Stomach (tissue), 8 donors: ENCODE measurements at regions not wholly inside any gene's neighbourhood (a gene's known extent, or its start where the extent isn't known, plus 50 kb on each side); places are given as distances from the start of the nearest gene placed in this dataset.

ENCODE experiments used
- DNase-seq, 2 donors: peaks; one replicate each; pipeline versions ENCODE4 v3.0.0 to v3.0.0-alpha.2; 2013 to 2019
- H3K27ac ChIP-seq, 5 donors: fragments of 200-600 bp in 4 of 5; sonication (generic) in 4 of 5; one replicate each; pipeline ENCODE4 v1.5.1; 2013 to 2019; ENCODE audit warnings: mild to moderate bottlenecking in 1 of 5, moderate library complexity in 1 of 5
- H3K27me3 ChIP-seq, 3 donors: fragments of 200-600 bp; sonication (generic); one replicate each; pipeline ENCODE4 v1.5.1; 2017 to 2019; ENCODE audit warnings: mixed run types in 1 of 3
- H3K36me3 ChIP-seq, 4 donors: fragments of 200-600 bp; sonication (generic); 1 replicate in 3 of 4; 2 replicates in 1 of 4; pipeline ENCODE4 v1.5.1; 2016 to 2019
- H3K4me1 ChIP-seq, 4 donors: fragments of 200-600 bp; sonication (generic); one replicate each; pipeline ENCODE4 v1.5.1; 2016 to 2019
- H3K4me3 ChIP-seq, 4 donors: fragments of 200-600 bp; sonication (generic) in 3 of 4; one replicate each; pipeline ENCODE4 v1.5.1; 2016 to 2019; ENCODE audit warnings: mild to moderate bottlenecking in 1 of 4
- H3K9me3 ChIP-seq, 4 donors: fragments of 200-600 bp; sonication (generic); one replicate each; pipeline ENCODE4 v1.5.1; 2016 to 2019
- CTCF ChIP-seq, 7 experiments: fragments of 450-650 bp in 4 of 7; fragments of 200-600 bp in 3 of 7; sonication (generic) in 3 of 7; IDR thresholded peaks; one replicate each; pipeline ENCODE4 v1.5.1; 2016 to 2019; ENCODE audit warnings: antibody characterized with exemption in 7 of 7, control low read depth in 2 of 7, mild to moderate bottlenecking in 1 of 7
- EP300 ChIP-seq: sonication (generic); formaldehyde crosslinking; IDR thresholded peaks from one replicate; pipeline ENCODE4 v1.6.1; 2017; ENCODE audit warnings: antibody characterized with exemption
- POLR2A ChIP-seq, 4 donors: fragments of 450-650 bp; IDR thresholded peaks; one replicate each; pipeline ENCODE4 v1.6.1; 2016; ENCODE audit warnings: antibody characterized with exemption in 4 of 4, control low read depth in 2 of 4, mild to moderate bottlenecking in 1 of 4, moderate library complexity in 1 of 4
- POLR2AphosphoS5 ChIP-seq, 3 donors: sonication (generic); formaldehyde crosslinking; IDR thresholded peaks; one replicate each; pipeline ENCODE4 v1.6.1; 2016; ENCODE audit warnings: antibody characterized with exemption in 3 of 3
- WGBS, 5 donors: extraction: QIAGEN DNeasy Blood & Tissue Kit in 3 of 5; methylation state at CpG; one replicate each; pipeline versions ENCODE4 v1.1.5 to v1.1.7; 2013 to 2018; 5-methylcytosine and 5-hydroxymethylcytosine counted together
- intact Hi-C: fragments of 100-400 bp; cut with DNase I; formaldehyde crosslinking; loops from one replicate; pipeline ENCODE4 v1.15.1; 2023; ENCODE audit warnings: low total_unique reads
- donor health status: healthy with polysubstance abuse.
- donor health status: Bipolar disorder and iron deficiency.
- donor health status: healthy.

- intact Hi-C loops: no loop called here
- Histone ChIP-seq H3K36me3 (no peaks in the 10 kb centered on the region), H3K4me3 (no peak overlapping the region), H3K9me3 (no peaks in the 10 kb centered on the region), H3K27me3 (no peaks in the 10 kb centered on the region), H3K27ac (no peak overlapping the region), H3K4me1 (peaks cover 0 to 4% (median 0%) of the 10 kb centered on the region in 4 donors)
- 88 to 97% (median 91%) methylated on average over 3 of the region's 3 CpGs for WGBS, 5 donors
- TF ChIP-seq POLR2AphosphoS5 (IDR thresholded peaks at IDR 0.05) (no peak), EP300 (no peak), POLR2A (IDR thresholded peaks at IDR 0.05) (no peak), CTCF (IDR thresholded peaks at IDR 0.05) (no peak)
- DNase-seq: no peak
Measured at GRCh38 chr21:24634749-24635148, 972.5 kb downstream of the MRPL39 start.

DNA sequence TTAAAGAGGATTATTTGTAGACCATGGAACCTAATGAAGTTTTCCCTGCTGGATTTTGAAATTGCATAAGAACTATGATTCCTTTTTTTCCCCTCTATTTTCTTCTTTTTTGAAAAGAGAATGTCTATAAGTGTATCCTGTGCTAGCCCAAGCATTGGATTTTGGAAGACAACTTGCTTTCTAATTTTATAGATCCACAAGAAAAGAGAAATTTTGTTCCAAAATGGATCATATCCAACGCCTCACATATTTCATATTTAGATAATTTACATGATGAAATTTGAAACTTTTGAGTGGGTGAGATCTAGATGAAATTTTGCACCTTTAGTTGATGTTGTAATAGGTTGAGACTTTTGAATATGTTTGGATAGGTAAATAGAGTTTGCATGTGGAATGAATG is 978.7 kb downstream of the MRPL39 start:
- Histone ChIP-seq H3K36me3 (no peaks in the 10 kb centered on the region), H3K4me1 (no peaks in the 10 kb centered on the region), H3K4me3 (no peak overlapping the region), H3K27ac (no peak overlapping the region), H3K9me3 (no peaks in the 10 kb centered on the region), H3K27me3 (no peaks in the 10 kb centered on the region)
- TF ChIP-seq EP300 (no peak), POLR2A (IDR thresholded peaks at IDR 0.05) (no peak), CTCF (IDR thresholded peaks at IDR 0.05) (no peak), POLR2AphosphoS5 (IDR thresholded peaks at IDR 0.05) (no peak)
- intact Hi-C loops: no loop called here
- WGBS, 5 donors: 37 to 67% (median 52%) methylated on average over 1 of the region's 1 CpG
- no peak for DNase-seq

DNA sequence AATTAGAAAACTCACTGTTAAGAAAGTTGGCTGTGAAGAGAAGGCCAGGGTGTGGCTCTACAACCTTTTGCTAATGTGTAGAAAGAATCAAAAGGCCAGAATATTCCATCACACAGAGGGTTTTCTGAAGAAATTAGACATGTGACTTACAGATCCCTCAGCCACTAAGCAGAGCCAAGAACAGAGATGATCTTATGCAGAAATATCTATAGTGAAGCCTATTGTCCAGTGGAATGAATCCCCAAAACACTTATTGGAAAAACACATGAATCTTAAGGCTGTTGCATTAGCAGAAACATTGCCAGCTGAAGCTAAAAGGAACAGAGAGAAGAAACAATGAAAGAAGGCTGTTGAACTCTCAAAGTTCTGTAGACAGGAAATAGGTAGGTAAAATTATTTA is 979.2 kb downstream of the MRPL39 start:
- H3K9me3 ChIP-seq: no peaks in the 10 kb centered on the region
- TF ChIP-seq POLR2A (IDR thresholded peaks at IDR 0.05) (no peak), EP300 (no peak), POLR2AphosphoS5 (IDR thresholded peaks at IDR 0.05) (no peak), CTCF (IDR thresholded peaks at IDR 0.05) (no peak)
- intact Hi-C loops: no loop called here
- H3K27me3 ChIP-seq: no peaks in the 10 kb centered on the region
- H3K36me3 ChIP-seq: no peaks in the 10 kb centered on the region
- H3K4me3 ChIP-seq: no peak overlapping the region
- no peak overlapping the region for H3K27ac ChIP-seq
- H3K4me1 ChIP-seq: no peaks in the 10 kb centered on the region
- peak in 1 of 2 donors; percentile 21 for DNase-seq

GRCh38 chr21:24617819-24618218 is 989.5 kb downstream of the MRPL39 start:
- no peak for DNase-seq
- WGBS, 5 donors: 64 to 77% (median 75%) methylated on average over 2 of the region's 2 CpGs
- no peak overlapping the region for H3K4me3 ChIP-seq
- no peaks in the 10 kb centered on the region for H3K27me3 ChIP-seq
- intact Hi-C loops: no loop called here
- H3K9me3 ChIP-seq: peaks cover 0 to 15% (median 12%) of the 10 kb centered on the region in 4 donors
- H3K36me3 ChIP-seq: no peaks in the 10 kb centered on the region
- no peaks in the 10 kb centered on the region for H3K4me1 ChIP-seq
- H3K27ac ChIP-seq: no peak overlapping the region
- no peak for TF ChIP-seq POLR2AphosphoS5 (IDR thresholded peaks at IDR 0.05)
- no peak for TF ChIP-seq POLR2A (IDR thresholded peaks at IDR 0.05)
- no peak for TF ChIP-seq CTCF (IDR thresholded peaks at IDR 0.05)
- TF ChIP-seq EP300: no peak
